Spleen (tissue), 11 donors: ENCODE measurements at regions not wholly inside any gene's neighbourhood (a gene's known extent, or its start where the extent isn't known, plus 50 kb on each side); places are given as distances from the start of the nearest gene placed in this dataset.

Experiments
- DNase-seq: peaks from one replicate; pipeline ENCODE4 v3.0.0-alpha.2; 2020
- H3K27ac ChIP-seq, 8 donors: fragments of 200-600 bp; sonication (generic) in 7 of 8; 1 replicate in 4 of 8; 2 replicates in 4 of 8; pipeline versions ENCODE4 v1.5.0 to v1.8.0; 2016 to 2021; ENCODE audit warnings: inconsistent platforms in 4 of 8, mild to moderate bottlenecking in 4 of 8, moderate library complexity in 1 of 8
- H3K27me3 ChIP-seq, 7 donors: fragments of 200-600 bp; sonication (generic) in 6 of 7; replicated peaks in 1 of 7; 1 replicate in 4 of 7; 2 replicates in 3 of 7; pipeline versions ENCODE4 v1.5.0 to v1.8.0; 2016 to 2021; ENCODE audit warnings: inconsistent platforms in 3 of 7, mild to moderate bottlenecking in 1 of 7
- H3K36me3 ChIP-seq, 6 donors: fragments of 200-600 bp; sonication (generic) in 5 of 6; 1 replicate in 4 of 6; 2 replicates in 2 of 6; pipeline versions ENCODE4 v1.5.0 to v1.8.0; 2016 to 2021; ENCODE audit warnings: inconsistent platforms in 2 of 6
- H3K4me1 ChIP-seq, 6 donors: fragments of 200-600 bp; sonication (generic) in 5 of 6; 1 replicate in 3 of 6; 2 replicates in 3 of 6; pipeline versions ENCODE4 v1.5.0 to v1.8.0; 2016 to 2021; ENCODE audit warnings: inconsistent platforms in 3 of 6
- H3K4me3 ChIP-seq, 8 donors: fragments of 200-600 bp; sonication (generic) in 7 of 8; 1 replicate in 4 of 8; 2 replicates in 4 of 8; pipeline versions ENCODE4 v1.5.0 to v1.8.0; 2016 to 2021; ENCODE audit warnings: inconsistent platforms in 4 of 8, mild to moderate bottlenecking in 4 of 8, moderate library complexity in 2 of 8
- H3K9me3 ChIP-seq, 8 donors: fragments of 200-600 bp; sonication (generic) in 7 of 8; 1 replicate in 4 of 8; 2 replicates in 4 of 8; pipeline versions ENCODE4 v1.5.0 to v1.8.0; 2016 to 2021; ENCODE audit warnings: inconsistent platforms in 4 of 8
- CTCF ChIP-seq, 11 experiments: fragments of 200-600 bp in 7 of 11; fragments of 450-650 bp in 4 of 11; sonication (generic) in 4 of 11; IDR thresholded peaks in 8 of 11; conservative IDR thresholded peaks in 3 of 11; 1 replicate in 7 of 11; 2 replicates in 4 of 11; pipeline versions ENCODE4 v1.4.0 to v1.8.0; 2016 to 2021; ENCODE audit warnings: antibody characterized with exemption in 11 of 11, inconsistent platforms in 4 of 11, mild to moderate bottlenecking in 1 of 11
- POLR2A ChIP-seq, 3 donors: fragments of 450-650 bp; IDR thresholded peaks; one replicate each; pipeline ENCODE4 v1.5.1; 2017; ENCODE audit warnings: antibody characterized with exemption in 3 of 3, mild to moderate bottlenecking in 1 of 3
- POLR2AphosphoS5 ChIP-seq, 3 donors: sonication (generic); formaldehyde crosslinking; IDR thresholded peaks; one replicate each; pipeline ENCODE4 v1.5.1; 2017; ENCODE audit warnings: antibody characterized with exemption in 3 of 3
- WGBS, 5 donors: extraction: QIAGEN DNeasy Blood & Tissue Kit in 3 of 5; methylation state at CpG; one replicate each; pipeline versions ENCODE4 v1.1.5 to v1.1.7; 2013 to 2018; 5-methylcytosine and 5-hydroxymethylcytosine counted together
- intact Hi-C: fragments of 100-400 bp; cut with DNase I; formaldehyde crosslinking; loops from one replicate; pipeline ENCODE4 v1.15.0; 2023; ENCODE audit warnings: low total_unique reads
- donor health status: healthy with polysubstance abuse.
- donor health status: DM: no; HTN: no; CAD: no; lungs with moderate emphysema.
- donor health status: DM: no; HTN: no; CAD: no.
- donor health status: Bipolar disorder and iron deficiency.
- donor health status: healthy.
- donor health status: DM: no; HTN: no; CAD: no.
- donor health status: DM: yes; HTN: yes; CAD: no.

GRCh38 chr10:30114401-30114800 lies 55.0 kb upstream of the JCAD start:
- no peak for TF ChIP-seq POLR2A (IDR thresholded peaks at IDR 0.05)
- TF ChIP-seq POLR2AphosphoS5 (IDR thresholded peaks at IDR 0.05) = no peak
- TF ChIP-seq CTCF (IDR thresholded peaks at IDR 0.05 in 8 of 11, conservative IDR thresholded peaks at IDR 0.05 in 3 of 11) = no peak
- intact Hi-C loops = no loop called here
- no peak overlapping the region for H3K4me3 ChIP-seq
- H3K4me1 ChIP-seq = no peaks in the 10 kb centered on the region
- 81 to 100% (median 93%) methylated on average over 1 of the region's 1 CpG for WGBS, 5 donors
- DNase-seq = no peak
- no peaks in the 10 kb centered on the region for H3K9me3 ChIP-seq
- H3K36me3 ChIP-seq = no peaks in the 10 kb centered on the region
- no peak overlapping the region for H3K27ac ChIP-seq
- peaks cover 0 to 23% (median 0%) of the 10 kb centered on the region in 7 donors for H3K27me3 ChIP-seq

- WGBS, 5 donors = 74 to 85% (median 81%) methylated on average over 4 of the region's 4 CpGs
- H3K9me3 ChIP-seq = no peaks in the 10 kb centered on the region
- peaks cover 0 to 26% (median 0%) of the 10 kb centered on the region in 7 donors for H3K27me3 ChIP-seq
- H3K4me1 ChIP-seq = no peaks in the 10 kb centered on the region
- H3K27ac ChIP-seq = no peak overlapping the region
- intact Hi-C loops = no loop called here
- no peaks in the 10 kb centered on the region for H3K36me3 ChIP-seq
- no peak for TF ChIP-seq POLR2AphosphoS5 (IDR thresholded peaks at IDR 0.05)
- no peak for TF ChIP-seq POLR2A (IDR thresholded peaks at IDR 0.05)
- no peak for TF ChIP-seq CTCF (IDR thresholded peaks at IDR 0.05 in 8 of 11, conservative IDR thresholded peaks at IDR 0.05 in 3 of 11)
- no peak for DNase-seq
- no peak overlapping the region for H3K4me3 ChIP-seq
Measured at GRCh38 chr10:30111340-30112022, 52.1 kb upstream of the JCAD start.
